NCI-H128 (cell line): ENCODE measurements at regions not wholly inside any gene's neighbourhood (a gene's known extent, or its start where the extent isn't known, plus 50 kb on each side); places are given as distances from the start of the nearest gene placed in this dataset.
A peak's percentile ranks its signal among the peaks of the same experiment; 100 is the strongest.
"Not testable (repeated sequence)": the region's sequence is repeated elsewhere in the genome, so short reads cannot be mapped to it uniquely, and the experiment has no call there.

Source experiments
- DNase-seq: peaks from one replicate; lab custom pipeline; 2025; ENCODE audit not compliant: unreplicated experiment; lab: John Stamatoyannopoulos, UW

DNA sequence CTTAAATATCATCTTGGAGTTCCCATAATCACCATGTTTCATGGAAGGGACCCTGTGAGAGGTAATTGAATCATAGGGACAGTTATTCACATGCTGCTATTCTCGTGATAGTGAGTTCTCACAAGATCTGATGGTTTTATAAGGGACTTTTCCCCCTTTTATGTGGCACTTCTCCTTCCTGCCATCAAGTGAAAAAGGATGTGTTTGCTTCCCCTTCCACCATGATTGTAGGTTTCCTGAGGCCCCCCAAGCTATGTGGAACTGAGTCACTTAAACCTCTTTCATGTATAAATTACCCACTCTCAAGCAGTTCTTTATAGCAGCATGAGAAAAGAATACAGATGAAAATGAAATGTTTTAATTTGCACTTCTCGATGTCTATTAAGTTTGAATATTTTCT lies 112.0 kb downstream of the ZNF648 start:
- no peak for DNase-seq

DNA sequence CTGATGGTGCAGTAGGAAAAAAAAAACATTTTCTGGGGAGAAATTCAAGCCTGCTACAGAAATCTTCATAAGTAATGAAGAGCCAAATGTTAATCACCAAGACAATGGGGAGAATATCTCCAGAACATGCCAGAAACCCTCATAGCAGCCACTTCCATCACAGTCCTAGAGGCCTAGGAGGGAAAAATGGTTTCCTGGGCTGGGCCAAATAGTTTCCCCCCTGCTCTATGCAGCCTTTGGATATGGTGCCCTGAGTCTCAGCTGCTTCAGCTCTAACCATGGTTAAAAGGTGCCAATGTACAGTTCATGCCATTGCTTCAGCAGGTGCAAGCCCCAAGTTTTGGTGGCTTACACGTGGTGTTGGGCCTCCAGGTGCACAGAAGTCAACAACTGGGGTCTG lies 113.1 kb downstream of the ZNF648 start:
- DNase-seq = no peak

- DNase-seq = no peak
Observed at GRCh38 chr1:181947441-181947840, 114.1 kb downstream of the ZNF648 start.

DNA sequence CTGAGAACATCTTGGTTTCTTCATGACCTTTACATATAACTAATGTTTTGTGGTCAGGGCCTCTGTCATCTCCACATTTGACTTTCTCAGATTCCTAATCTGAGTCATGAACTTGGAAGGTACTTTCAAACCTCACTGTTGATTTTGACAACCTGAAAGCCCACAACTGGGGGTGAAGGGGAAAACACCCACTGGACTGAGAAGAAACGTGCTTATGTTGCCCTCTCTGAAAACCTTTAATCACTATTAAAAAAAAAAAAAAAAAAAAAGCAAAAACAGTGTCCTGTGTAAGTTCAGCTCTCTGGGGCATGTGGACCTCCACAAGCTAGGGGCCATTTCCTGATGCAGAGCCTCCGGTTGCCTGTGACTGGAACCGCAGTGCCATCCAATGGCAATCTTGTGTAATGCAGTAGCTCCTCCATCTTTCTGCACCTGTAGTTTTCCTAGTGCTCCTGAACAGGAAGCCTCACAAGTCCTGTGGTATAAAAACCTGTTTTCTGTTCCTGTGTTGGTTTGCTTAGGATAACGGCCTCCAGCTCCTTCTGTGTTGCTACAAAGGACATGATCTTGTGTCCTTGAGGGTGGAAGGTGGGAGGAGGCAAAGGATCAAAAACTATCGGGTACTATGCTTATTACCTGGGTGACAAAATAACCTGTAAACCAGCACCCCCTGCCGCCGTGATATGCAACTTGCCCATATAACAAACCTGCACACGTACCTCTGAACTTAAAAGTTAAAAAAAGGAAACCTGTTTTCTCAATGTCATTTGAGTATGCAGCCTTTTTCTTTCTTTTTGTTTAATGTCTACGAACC lies 124.5 kb downstream of the ZNF648 start:
- DNase-seq = peak; percentile 77

DNA sequence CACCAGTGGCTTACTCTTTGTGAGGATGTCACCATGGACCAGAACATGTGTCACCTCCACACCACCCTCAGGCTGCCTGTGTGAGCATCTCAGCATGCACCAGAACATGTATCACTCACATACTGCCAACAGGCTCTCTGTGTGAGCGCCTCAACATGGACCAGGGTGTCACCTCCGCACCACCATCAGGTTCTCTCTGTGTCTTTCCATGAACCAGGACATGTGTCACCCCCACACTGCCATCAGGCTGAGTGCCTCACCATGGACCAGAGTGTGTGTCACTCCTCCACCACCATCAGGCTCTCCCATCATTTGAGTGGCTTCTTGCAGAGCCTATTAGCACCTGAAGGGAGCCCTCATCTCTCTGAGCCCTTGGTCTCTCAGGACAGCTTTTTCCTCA lies 125.2 kb downstream of the ZNF648 start:
- DNase-seq = no peak

DNA sequence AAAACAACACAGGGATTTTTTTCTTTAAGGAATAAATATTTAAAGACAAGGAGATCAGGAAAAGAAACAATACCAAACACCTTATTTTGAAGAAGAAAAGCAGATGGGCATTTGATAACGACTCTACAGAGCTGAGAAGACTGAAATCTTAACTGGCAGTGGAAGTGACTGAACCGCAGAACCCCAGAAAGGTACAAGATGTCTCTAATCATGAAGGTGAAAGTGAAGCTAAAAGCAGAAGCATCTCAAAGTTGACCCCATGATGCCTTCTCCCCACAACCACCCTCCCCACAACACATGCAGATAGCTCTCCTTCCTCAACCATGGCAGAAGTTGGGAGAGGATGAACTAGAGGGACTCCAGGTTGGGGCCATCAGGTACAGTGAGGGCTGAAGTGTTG lies 129.6 kb downstream of the ZNF648 start:
- no peak for DNase-seq

- DNase-seq = no peak
Observed at GRCh38 chr1:181930187-181930586, 131.3 kb downstream of the ZNF648 start.

- DNase-seq = no peak
Observed at GRCh38 chr1:181926697-181927096, 134.8 kb downstream of the ZNF648 start.

- DNase-seq = not testable (repeated sequence)
Observed at GRCh38 chr1:181924034-181924433, 137.5 kb downstream of the ZNF648 start.

DNA sequence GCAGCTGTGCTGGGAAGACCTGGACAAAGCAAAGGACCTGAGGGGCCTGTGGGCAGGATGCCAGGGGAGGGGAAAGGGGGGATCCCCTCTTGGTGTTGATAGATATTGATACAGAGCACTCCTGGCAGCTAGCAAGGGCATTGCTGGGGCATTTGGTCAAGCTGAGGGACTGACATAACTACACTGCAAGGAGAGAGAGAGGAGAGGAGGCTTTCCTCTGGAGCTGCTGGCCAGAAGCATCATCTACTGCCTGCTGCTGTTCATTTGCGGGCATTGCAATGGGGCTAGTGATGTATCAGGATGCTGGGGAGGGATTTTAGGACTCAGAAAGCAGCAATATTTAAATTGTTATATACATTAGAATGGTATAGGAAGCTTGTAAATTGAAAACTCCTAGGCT lies 142.0 kb downstream of the ZNF648 start:
- no peak for DNase-seq

DNA sequence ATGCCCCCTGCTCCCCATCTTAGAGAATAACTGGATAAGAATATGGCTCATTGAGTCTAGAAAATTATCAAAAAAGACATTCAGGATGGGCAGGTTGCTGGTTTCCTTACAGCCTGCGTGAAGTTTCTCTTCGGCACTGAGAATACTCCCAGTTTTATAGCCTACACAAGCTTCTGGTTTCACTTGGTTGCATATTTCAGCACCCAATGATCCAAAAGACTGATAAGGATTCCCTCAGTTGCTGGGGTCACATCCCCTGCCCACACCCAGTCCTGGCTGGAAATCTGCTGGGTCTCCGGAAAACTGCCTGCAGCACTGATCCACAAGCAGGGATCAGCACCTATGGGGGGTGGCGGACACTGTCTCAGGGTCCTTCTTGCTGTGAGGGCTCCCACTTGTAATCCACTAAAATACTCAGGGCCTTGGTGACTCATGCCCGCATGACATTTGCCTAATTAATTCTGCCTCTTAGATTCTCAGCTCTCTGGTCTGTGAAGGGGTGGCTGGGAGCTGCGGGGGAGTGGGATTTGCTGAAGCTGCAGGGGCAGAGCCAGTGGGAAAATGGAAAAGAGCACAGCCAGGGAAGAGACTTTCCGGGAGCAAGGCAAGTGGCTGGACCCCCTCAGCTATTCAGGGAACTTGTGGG lies 142.5 kb downstream of the ZNF648 start:
- no peak for DNase-seq

DNA sequence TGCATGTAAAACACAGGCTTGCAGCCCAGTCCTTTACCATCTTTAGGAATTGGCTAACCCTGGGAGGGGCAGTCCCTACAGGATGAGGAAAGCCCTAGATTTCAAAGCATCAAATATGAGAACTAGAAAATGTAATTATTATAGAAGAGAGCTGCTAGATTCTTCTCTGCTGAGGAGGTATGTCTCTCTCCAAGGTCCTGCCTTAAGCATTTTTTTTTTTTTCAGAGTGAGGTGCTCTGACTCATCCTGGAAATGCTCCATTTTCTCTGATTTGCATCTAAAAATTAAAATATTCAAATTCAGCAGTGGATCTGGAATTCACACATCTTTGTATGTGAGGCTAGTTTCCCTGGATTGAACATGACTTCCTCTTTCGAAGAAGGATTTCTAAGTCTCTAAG lies 149.8 kb downstream of the ZNF648 start:
- no peak for DNase-seq

DNA sequence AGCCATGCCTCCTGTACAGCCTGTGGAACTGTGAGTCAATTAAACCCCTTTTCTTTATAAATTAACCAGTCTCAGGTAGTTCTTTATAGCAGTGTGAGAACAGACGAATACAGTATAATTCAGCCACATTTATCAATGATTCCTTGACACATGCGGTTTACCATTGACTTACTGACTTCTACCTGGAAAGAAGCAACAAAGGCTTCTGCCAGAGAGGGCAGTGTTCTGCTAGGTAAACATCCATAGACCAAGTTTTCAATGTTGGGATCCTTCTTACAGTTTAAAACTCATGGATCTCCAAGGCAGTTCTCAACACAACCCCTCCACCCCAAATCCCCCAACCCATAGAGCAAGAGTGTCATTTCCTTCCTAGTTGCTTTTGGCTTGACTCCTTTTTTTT lies 150.6 kb downstream of the ZNF648 start:
- no peak for DNase-seq

- no peak for DNase-seq
Observed at GRCh38 chr1:181909010-181909409, 152.5 kb downstream of the ZNF648 start.

- DNase-seq = no peak
Observed at GRCh38 chr1:181906631-181907030, 154.9 kb downstream of the ZNF648 start.

GRCh38 chr1:181905944-181906597 lies 155.4 kb downstream of the ZNF648 start:
- DNase-seq = no peak

- DNase-seq = no peak
Observed at GRCh38 chr1:181898773-181899172, 162.7 kb downstream of the ZNF648 start.

DNA sequence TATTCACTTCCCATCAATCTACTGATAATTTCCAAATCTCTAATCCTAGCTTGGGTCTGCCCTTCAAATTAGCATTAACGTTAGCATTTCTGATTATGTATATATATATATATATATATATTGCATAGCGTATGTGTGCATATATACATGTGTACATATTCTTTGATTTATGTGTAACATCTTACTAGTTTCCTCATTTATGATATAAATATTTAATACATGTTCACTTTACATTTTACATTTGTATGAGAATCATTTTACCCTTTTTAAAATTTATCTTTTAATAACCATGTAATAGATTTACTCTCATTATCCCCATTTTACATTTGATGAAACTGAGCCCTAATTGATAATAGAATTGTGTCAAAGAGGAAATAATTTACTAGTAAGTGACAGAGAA lies 164.7 kb downstream of the ZNF648 start:
- DNase-seq = no peak

- no peak for DNase-seq
Observed at GRCh38 chr1:181894439-181894859, 167.1 kb downstream of the ZNF648 start.

- no peak for DNase-seq
Observed at GRCh38 chr1:181893937-181894336, 167.6 kb downstream of the ZNF648 start.

- DNase-seq = not testable (repeated sequence)
Observed at GRCh38 chr1:181893150-181893549, 168.4 kb downstream of the ZNF648 start.

- DNase-seq = no peak
Observed at GRCh38 chr1:181872562-181872961, 188.9 kb downstream of the ZNF648 start.
